ENCODE measurements at regions not wholly inside any gene's neighbourhood (a gene's known extent, or its start where the extent isn't known, plus 50 kb on each side); places are given as distances from the start of the nearest gene placed in this dataset.

DNA sequence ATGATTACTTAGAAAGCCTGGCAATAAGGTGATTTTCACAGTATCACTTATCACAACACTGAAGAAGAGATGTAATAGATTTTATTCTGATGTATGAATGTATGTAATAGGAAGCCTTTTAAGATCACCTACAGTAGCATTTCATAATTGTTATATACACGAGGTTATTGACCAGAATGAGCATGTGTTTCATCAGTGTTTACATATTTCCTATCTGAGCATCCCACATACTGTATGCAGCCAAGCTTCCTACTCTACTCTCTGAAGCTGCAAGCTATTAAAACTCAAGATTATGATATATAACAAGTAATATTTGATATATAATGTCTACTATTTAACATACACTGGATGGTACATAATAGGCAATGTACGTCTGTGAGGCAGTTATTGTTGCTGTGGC, 190.9 kb upstream of the S100G start:
- FAIRE-seq (no peak), DNase-seq (ENCODE audit: extremely low read depth in 1 of 4, low spot score in 3 of 4) (no peak), ATAC-seq (no peak)
- H2AFZ ChIP-seq (ENCODE audit: low read depth, low read length) = no peak overlapping the region
- no peaks in the 10 kb centered on the region; a peak in 1 of 5 replicates for H3K4me1 ChIP-seq (replicated peaks in 1 of 2; ENCODE audit: control insufficient read depth in 2 of 2, insufficient read depth in 2 of 2, low read length in 2 of 2)
- no peaks in the 10 kb centered on the region for H3K36me3 ChIP-seq (ENCODE audit: control insufficient read depth, insufficient read depth, low read length)
- ChIA-PET POLR2A (no interaction called here), CTCF (ENCODE audit: low intra/inter-chr PET ratio) (no interaction called here)
- H3K4me2 ChIP-seq (ENCODE audit: insufficient read depth, low read length) = no peak overlapping the region
- no peaks in the 10 kb centered on the region for H3K9me3 ChIP-seq (replicated peaks; ENCODE audit: control insufficient read depth, insufficient read depth, low read depth, low read length)
- H3K9me1 ChIP-seq (ENCODE audit: control insufficient read depth, insufficient read depth, low read length) = no peaks in the 10 kb centered on the region
- 0 out of 5 replicates have a peak, but pooled peaks cover 0 to 6% of the 10 kb centered on the region in 2 experiments for H3K27me3 ChIP-seq (ENCODE audit: control insufficient read depth in 2 of 2, insufficient read depth in 2 of 2, low read length in 2 of 2)
- in situ Hi-C loops (cut with MboI) (no loop called here), intact Hi-C loops (cut with micrococcal nuclease) (no loop called here)
- H3K79me2 ChIP-seq (ENCODE audit: control insufficient read depth, insufficient read depth, low read length) = no peaks in the 10 kb centered on the region
- 0% methylated on average over 2 of the region's 2 CpGs for WGBS (ENCODE audit: insufficient coverage, low coverage, missing lambda C conversion rate)
- H4K20me1 ChIP-seq (replicated peaks; ENCODE audit: control insufficient read depth, insufficient read depth, low read length) = no peaks in the 10 kb centered on the region
- BruUV-seq (replicated peaks) = no TSS peak
- H3K9ac ChIP-seq (ENCODE audit: insufficient read depth in 1 of 2, low read depth in 2 of 2, low read length in 2 of 2) = no peak overlapping the region
- H3K27ac ChIP-seq (ENCODE audit: extremely low read depth, low read depth, low read length) = no peak overlapping the region
- H3K4me3 ChIP-seq = no peak overlapping the region
- TF ChIP-seq NFE2L1 (tag; IDR thresholded peaks at IDR 0.05; ENCODE audit: borderline replicate concordance, low read depth) (no peak), EHMT2 (IDR thresholded peaks at IDR 0.05) (no peak), SIRT6 (IDR thresholded peaks at IDR 0.05; ENCODE audit: low read depth, low read length) (no peak), ELF4 (CRISPR knock-in tag; IDR thresholded peaks at IDR 0.05) (no peak)
- TF ChIP-seq, protein P1, sequence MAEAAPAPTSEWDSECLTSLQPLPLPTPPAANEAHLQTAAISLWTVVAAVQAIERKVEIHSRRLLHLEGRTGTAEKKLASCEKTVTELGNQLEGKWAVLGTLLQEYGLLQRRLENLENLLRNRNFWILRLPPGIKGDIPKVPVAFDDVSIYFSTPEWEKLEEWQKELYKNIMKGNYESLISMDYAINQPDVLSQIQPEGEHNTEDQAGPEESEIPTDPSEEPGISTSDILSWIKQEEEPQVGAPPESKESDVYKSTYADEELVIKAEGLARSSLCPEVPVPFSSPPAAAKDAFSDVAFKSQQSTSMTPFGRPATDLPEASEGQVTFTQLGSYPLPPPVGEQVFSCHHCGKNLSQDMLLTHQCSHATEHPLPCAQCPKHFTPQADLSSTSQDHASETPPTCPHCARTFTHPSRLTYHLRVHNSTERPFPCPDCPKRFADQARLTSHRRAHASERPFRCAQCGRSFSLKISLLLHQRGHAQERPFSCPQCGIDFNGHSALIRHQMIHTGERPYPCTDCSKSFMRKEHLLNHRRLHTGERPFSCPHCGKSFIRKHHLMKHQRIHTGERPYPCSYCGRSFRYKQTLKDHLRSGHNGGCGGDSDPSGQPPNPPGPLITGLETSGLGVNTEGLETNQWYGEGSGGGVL (CRISPR knock-in tag; IDR thresholded peaks at IDR 0.05) = no peak
- TF ChIP-seq, protein P2, sequence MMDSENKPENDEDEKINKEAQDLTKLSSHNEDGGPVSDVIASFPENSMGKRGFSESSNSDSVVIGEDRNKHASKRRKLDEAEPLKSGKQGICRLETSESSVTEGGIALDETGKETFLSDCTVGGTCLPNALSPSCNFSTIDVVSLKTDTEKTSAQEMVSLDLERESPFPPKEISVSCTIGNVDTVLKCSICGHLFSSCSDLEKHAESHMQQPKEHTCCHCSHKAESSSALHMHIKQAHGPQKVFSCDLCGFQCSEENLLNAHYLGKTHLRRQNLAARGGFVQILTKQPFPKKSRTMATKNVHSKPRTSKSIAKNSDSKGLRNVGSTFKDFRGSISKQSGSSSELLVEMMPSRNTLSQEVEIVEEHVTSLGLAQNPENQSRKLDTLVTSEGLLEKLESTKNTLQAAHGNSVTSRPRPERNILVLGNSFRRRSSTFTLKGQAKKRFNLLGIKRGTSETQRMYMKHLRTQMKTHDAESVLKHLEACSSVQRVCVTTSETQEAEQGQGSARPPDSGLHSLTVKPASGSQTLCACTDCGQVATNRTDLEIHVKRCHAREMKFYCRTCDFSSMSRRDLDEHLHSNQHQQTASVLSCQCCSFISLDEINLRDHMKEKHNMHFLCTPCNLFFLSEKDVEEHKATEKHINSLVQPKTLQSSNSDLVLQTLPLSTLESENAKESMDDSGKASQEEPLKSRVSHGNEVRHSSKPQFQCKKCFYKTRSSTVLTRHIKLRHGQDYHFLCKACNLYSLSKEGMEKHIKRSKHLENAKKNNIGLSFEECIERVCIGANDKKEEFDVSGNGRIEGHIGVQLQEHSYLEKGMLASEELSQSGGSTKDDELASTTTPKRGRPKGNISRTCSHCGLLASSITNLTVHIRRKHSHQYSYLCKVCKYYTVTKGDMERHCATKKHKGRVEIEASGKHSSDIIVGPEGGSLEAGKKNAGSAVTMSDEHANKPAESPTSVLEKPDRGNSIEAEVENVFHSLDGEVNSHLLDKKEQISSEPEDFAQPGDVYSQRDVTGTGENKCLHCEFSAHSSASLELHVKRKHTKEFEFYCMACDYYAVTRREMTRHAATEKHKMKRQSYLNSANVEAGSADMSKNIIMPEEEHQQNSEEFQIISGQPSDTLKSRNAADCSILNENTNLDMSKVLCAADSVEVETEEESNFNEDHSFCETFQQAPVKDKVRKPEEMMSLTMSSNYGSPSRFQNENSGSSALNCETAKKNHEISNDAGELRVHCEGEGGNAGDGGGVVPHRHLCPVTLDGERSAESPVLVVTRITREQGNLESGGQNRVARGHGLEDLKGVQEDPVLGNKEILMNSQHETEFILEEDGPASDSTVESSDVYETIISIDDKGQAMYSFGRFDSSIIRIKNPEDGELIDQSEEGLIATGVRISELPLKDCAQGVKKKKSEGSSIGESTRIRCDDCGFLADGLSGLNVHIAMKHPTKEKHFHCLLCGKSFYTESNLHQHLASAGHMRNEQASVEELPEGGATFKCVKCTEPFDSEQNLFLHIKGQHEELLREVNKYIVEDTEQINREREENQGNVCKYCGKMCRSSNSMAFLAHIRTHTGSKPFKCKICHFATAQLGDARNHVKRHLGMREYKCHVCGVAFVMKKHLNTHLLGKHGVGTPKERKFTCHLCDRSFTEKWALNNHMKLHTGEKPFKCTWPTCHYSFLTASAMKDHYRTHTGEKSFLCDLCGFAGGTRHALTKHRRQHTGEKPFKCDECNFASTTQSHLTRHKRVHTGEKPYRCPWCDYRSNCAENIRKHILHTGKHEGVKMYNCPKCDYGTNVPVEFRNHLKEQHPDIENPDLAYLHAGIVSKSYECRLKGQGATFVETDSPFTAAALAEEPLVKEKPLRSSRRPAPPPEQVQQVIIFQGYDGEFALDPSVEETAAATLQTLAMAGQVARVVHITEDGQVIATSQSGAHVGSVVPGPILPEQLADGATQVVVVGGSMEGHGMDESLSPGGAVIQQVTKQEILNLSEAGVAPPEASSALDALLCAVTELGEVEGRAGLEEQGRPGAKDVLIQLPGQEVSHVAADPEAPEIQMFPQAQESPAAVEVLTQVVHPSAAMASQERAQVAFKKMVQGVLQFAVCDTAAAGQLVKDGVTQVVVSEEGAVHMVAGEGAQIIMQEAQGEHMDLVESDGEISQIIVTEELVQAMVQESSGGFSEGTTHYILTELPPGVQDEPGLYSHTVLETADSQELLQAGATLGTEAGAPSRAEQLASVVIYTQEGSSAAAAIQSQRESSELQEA (IDR thresholded peaks at IDR 0.05; ENCODE audit: low read depth) = no peak
- TF ChIP-seq, protein P3, sequence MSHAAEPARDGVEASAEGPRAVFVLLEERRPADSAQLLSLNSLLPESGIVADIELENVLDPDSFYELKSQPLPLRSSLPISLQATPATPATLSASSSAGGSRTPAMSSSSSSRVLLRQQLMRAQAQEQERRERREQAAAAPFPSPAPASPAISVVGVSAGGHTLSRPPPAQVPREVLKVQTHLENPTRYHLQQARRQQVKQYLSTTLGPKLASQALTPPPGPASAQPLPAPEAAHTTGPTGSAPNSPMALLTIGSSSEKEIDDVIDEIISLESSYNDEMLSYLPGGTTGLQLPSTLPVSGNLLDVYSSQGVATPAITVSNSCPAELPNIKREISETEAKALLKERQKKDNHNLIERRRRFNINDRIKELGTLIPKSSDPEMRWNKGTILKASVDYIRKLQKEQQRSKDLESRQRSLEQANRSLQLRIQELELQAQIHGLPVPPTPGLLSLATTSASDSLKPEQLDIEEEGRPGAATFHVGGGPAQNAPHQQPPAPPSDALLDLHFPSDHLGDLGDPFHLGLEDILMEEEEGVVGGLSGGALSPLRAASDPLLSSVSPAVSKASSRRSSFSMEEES (CRISPR knock-in tag; IDR thresholded peaks at IDR 0.05) = no peak
- TF ChIP-seq, protein P4, sequence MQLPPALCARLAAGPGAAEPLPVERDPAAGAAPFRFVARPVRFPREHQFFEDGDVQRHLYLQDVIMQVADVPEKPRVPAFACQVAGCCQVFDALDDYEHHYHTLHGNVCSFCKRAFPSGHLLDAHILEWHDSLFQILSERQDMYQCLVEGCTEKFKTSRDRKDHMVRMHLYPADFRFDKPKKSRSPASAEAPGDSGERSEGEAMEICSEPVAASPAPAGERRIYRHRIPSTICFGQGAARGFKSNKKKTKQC (CRISPR knock-in tag; IDR thresholded peaks at IDR 0.05) = no peak
- TF ChIP-seq, protein P5, sequence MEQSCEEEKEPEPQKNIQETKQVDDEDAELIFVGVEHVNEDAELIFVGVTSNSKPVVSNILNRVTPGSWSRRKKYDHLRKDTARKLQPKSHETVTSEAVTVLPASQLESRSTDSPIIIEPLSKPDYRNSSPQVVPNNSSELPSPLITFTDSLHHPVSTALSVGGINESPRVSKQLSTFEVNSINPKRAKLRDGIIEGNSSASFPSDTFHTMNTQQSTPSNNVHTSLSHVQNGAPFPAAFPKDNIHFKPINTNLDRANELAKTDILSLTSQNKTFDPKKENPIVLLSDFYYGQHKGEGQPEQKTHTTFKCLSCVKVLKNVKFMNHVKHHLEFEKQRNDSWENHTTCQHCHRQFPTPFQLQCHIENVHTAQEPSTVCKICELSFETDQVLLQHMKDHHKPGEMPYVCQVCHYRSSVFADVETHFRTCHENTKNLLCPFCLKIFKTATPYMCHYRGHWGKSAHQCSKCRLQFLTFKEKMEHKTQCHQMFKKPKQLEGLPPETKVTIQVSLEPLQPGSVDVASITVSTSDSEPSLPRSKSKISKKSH (CRISPR knock-in tag; IDR thresholded peaks at IDR 0.05) = no peak
